ENCODE measurements at regions not wholly inside any gene's neighbourhood (a gene's known extent, or its start where the extent isn't known, plus 50 kb on each side); places are given as distances from the start of the nearest gene placed in this dataset.

DNA sequence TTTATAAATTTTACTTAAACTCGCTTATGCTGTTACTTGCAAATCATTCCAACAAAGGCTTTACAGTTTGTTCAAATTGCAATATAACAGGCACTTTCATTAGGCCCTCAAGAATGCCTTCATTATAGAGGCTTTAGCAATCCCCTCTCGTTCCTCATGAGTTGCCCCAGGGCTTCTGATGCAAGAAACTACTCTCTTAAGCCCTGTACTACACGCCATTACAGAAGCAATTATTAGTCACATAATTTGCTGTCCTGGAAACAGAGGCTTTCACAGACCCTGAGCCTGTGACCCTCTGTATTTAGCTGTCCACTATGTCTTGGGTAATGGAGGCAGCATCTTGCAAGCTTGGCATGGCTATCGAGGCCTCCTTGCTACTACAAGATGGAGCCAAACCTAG, 965.9 kb upstream of the DIAPH2 start:
- TF ChIP-seq POLR2A (IDR thresholded peaks at IDR 0.05) (no peak), POLR2AphosphoS5 (IDR thresholded peaks at IDR 0.05; ENCODE audit: insufficient read depth in 1 of 2, low read depth in 1 of 2) (no peak)
- TF ChIP-seq, protein P1, sequence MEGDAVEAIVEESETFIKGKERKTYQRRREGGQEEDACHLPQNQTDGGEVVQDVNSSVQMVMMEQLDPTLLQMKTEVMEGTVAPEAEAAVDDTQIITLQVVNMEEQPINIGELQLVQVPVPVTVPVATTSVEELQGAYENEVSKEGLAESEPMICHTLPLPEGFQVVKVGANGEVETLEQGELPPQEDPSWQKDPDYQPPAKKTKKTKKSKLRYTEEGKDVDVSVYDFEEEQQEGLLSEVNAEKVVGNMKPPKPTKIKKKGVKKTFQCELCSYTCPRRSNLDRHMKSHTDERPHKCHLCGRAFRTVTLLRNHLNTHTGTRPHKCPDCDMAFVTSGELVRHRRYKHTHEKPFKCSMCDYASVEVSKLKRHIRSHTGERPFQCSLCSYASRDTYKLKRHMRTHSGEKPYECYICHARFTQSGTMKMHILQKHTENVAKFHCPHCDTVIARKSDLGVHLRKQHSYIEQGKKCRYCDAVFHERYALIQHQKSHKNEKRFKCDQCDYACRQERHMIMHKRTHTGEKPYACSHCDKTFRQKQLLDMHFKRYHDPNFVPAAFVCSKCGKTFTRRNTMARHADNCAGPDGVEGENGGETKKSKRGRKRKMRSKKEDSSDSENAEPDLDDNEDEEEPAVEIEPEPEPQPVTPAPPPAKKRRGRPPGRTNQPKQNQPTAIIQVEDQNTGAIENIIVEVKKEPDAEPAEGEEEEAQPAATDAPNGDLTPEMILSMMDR (IDR thresholded peaks at IDR 0.05), result no peak
